SU-DHL-6 (cell line): ENCODE measurements at regions not wholly inside any gene's neighbourhood (a gene's known extent, or its start where the extent isn't known, plus 50 kb on each side); places are given as distances from the start of the nearest gene placed in this dataset.

ENCODE experiments used
- H2AFZ ChIP-seq: fragments of 200-600 bp; sonication (generic); 2 replicates; pipeline ENCODE4 v1.6.1; 2014; ENCODE audit warnings: low read depth, mild to moderate bottlenecking, moderate library complexity, mixed read lengths, antibody characterized with exemption, low read length; ENCODE audit not compliant: severe bottlenecking
- H3F3A ChIP-seq: fragments of 200-600 bp; shearing (Covaris generic); 2 replicates; pipeline ENCODE4 v1.6.0; 2016; ENCODE audit warnings: antibody characterized with exemption, mild to moderate bottlenecking; ENCODE audit not compliant: insufficient read depth
- H3K27ac ChIP-seq: fragments of 200-600 bp; sonication (generic); 2 replicates; pipeline ENCODE4 v1.5.1; 2016; ENCODE audit warnings: low read depth, mild to moderate bottlenecking, low read length, moderate library complexity, mixed read lengths
- H3K27me3 ChIP-seq: fragments of 200-600 bp; sonication (generic), shearing (Covaris generic); 2 replicates; pipeline ENCODE4 v1.6.0; 2014; ENCODE audit warnings: mild to moderate bottlenecking, low read length
- H3K36me3 ChIP-seq: fragments of 200-600 bp; sonication (generic); 2 replicates; pipeline ENCODE4 v1.6.1; 2014; ENCODE audit warnings: mild to moderate bottlenecking, low read length, mixed read lengths
- H3K4me2 ChIP-seq: fragments of 300-600, 200-600 bp; shearing (Covaris generic), sonication (generic); 2 replicates; pipeline ENCODE4 v1.6.0; 2014; ENCODE audit warnings: low read length, low read depth, mild to moderate bottlenecking; ENCODE audit not compliant: poor library complexity, severe bottlenecking
- H3K4me3 ChIP-seq: fragments of 200-600 bp; sonication (generic); 2 replicates; pipeline ENCODE4 v1.5.1; 2014; ENCODE audit warnings: antibody characterized with exemption, low read length, mild to moderate bottlenecking, mixed read lengths; ENCODE audit not compliant: insufficient read depth, poor library complexity, severe bottlenecking
- H3K79me2 ChIP-seq: fragments of 200-600 bp; sonication (generic); 2 replicates; pipeline ENCODE4 v1.6.1; 2014; ENCODE audit warnings: mild to moderate bottlenecking, low read length, moderate library complexity; ENCODE audit not compliant: insufficient read depth
- H3K9ac ChIP-seq: fragments of 200-600 bp; sonication (generic); 2 replicates; pipeline ENCODE4 v1.7.0; 2014; ENCODE audit warnings: mild to moderate bottlenecking, low read length
- H3K9me2 ChIP-seq: fragments of 200-600 bp; sonication (generic); replicated peaks from 2 replicates; pipeline ENCODE4 v1.6.1; 2014; ENCODE audit warnings: low read length; ENCODE audit not compliant: insufficient read depth
- H3K9me3 ChIP-seq: fragments of 200-600 bp; sonication (generic); 2 replicates; pipeline ENCODE4 v1.6.1; 2014; ENCODE audit warnings: low read length, mixed read lengths; ENCODE audit not compliant: insufficient read depth
- H4K20me1 ChIP-seq: fragments of 200-600 bp; sonication (generic); 2 replicates; pipeline ENCODE4 v1.6.1; 2014; ENCODE audit warnings: low read depth, mild to moderate bottlenecking, antibody characterized with exemption, low read length, moderate library complexity, mixed read lengths
- EZH2phosphoT487 ChIP-seq: fragments of 200-600 bp; sonication (generic), shearing (Covaris generic); conservative IDR thresholded peaks from 2 replicates; pipeline ENCODE4 v1.6.1; 2018; ENCODE audit warnings: mild to moderate bottlenecking, antibody characterized with exemption, low read length, moderate library complexity, mixed read lengths
- TF ChIP-seq, protein P1 (sequence below): fragments of 200-600 bp; sonication (generic); IDR thresholded peaks from one replicate; pipeline ENCODE4 v1.5.1; 2017; ENCODE audit warnings: antibody characterized with exemption, mild to moderate bottlenecking, low read length, moderate library complexity; ENCODE audit not compliant: insufficient read depth, poor library complexity, severe bottlenecking

GRCh38 chr3:88225326-88226008, 75.7 kb downstream of the C3orf38 start:
- no peak overlapping the region for H3K4me2 ChIP-seq
- no peaks in the 10 kb centered on the region; the same call in 1 of the 2 replicates for H3K9me3 ChIP-seq
- H3K9ac ChIP-seq: no peak overlapping the region
- H3K36me3 ChIP-seq: no peaks in the 10 kb centered on the region
- H4K20me1 ChIP-seq: no peaks in the 10 kb centered on the region
- H3K79me2 ChIP-seq: no peaks in the 10 kb centered on the region
- H2AFZ ChIP-seq: no peak overlapping the region
- H3K9me2 ChIP-seq: no peaks in the 10 kb centered on the region
- H3K27me3 ChIP-seq: no peaks in the 10 kb centered on the region
- H3K4me3 ChIP-seq: no peak overlapping the region
- TF ChIP-seq, protein P1, sequence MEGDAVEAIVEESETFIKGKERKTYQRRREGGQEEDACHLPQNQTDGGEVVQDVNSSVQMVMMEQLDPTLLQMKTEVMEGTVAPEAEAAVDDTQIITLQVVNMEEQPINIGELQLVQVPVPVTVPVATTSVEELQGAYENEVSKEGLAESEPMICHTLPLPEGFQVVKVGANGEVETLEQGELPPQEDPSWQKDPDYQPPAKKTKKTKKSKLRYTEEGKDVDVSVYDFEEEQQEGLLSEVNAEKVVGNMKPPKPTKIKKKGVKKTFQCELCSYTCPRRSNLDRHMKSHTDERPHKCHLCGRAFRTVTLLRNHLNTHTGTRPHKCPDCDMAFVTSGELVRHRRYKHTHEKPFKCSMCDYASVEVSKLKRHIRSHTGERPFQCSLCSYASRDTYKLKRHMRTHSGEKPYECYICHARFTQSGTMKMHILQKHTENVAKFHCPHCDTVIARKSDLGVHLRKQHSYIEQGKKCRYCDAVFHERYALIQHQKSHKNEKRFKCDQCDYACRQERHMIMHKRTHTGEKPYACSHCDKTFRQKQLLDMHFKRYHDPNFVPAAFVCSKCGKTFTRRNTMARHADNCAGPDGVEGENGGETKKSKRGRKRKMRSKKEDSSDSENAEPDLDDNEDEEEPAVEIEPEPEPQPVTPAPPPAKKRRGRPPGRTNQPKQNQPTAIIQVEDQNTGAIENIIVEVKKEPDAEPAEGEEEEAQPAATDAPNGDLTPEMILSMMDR: no peak
- TF ChIP-seq EZH2phosphoT487: no peak
- no peaks in the 10 kb centered on the region for H3F3A ChIP-seq
- H3K27ac ChIP-seq: no peak overlapping the region

DNA sequence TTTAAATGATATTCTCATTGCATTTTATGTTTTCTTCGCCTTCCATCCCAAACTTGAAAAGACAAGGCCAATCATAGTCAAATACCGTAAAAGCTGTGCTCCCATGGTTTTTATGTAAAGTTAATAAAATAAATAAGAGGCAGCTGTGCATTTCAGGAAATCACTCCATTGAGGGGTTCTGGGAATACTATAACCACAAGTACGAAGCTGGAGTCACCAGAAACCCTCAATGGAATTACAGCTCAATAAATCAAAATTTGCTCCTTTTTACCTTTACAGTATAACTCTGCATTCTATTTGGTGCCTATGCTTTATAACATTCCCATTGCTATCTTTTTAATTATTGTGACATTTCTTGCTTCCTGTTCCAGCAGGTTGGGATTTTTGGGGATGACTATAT, 77.2 kb downstream of the C3orf38 start:
- no peak overlapping the region for H3K9ac ChIP-seq
- H3K9me3 ChIP-seq: no peaks in the 10 kb centered on the region; the same call in 1 of the 2 replicates
- TF ChIP-seq, protein P1: no peak
- TF ChIP-seq EZH2phosphoT487: no peak
- no peaks in the 10 kb centered on the region for H3K36me3 ChIP-seq
- H3F3A ChIP-seq: no peaks in the 10 kb centered on the region
- no peak overlapping the region for H3K4me2 ChIP-seq
- H3K79me2 ChIP-seq: no peaks in the 10 kb centered on the region
- H3K27ac ChIP-seq: no peak overlapping the region
- no peaks in the 10 kb centered on the region for H3K27me3 ChIP-seq
- H3K4me3 ChIP-seq: no peak overlapping the region
- H4K20me1 ChIP-seq: no peaks in the 10 kb centered on the region
- no peak overlapping the region for H2AFZ ChIP-seq
- H3K9me2 ChIP-seq: no peaks in the 10 kb centered on the region

DNA sequence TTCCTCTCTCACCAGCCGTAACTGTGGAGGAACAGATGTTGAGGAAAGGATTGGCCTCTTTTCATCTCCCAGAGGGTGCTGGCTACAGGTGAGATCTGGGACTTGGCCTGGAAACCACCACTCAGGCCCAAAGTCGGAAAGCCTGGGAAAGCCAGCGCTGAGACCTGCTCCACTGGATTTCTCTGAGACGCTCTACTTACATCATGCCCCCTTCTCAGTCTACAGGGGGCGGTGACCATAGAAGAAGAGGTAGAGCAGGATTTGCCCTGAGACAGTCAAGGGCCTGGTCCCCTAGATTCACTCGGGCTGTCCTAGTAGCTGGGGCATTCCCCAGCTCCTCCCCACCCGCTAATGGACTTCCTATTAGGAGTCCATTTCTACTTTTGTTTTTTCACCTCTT, 80.9 kb downstream of the C3orf38 start:
- Histone ChIP-seq H4K20me1 (no peaks in the 10 kb centered on the region), H3K4me3 (no peak overlapping the region), H3K9ac (no peak overlapping the region), H3K27me3 (no peaks in the 10 kb centered on the region), H3K79me2 (no peaks in the 10 kb centered on the region), H3K36me3 (no peaks in the 10 kb centered on the region), H3K9me3 (no peaks in the 10 kb centered on the region; the same call in 1 of the 2 replicates), H3F3A (no peaks in the 10 kb centered on the region), H3K27ac (no peak overlapping the region), H2AFZ (no peak overlapping the region), H3K9me2 (no peaks in the 10 kb centered on the region), H3K4me2 (no peak overlapping the region)
- TF ChIP-seq, protein P1: no peak
- TF ChIP-seq EZH2phosphoT487: no peak
